Type B pancreatic cell (in vitro differentiated cells): ENCODE measurements at regions not wholly inside any gene's neighbourhood (a gene's known extent, or its start where the extent isn't known, plus 50 kb on each side); places are given as distances from the start of the nearest gene placed in this dataset.

Source experiments
- DNase-seq: peaks from one replicate; pipeline ENCODE4 v3.0.0; 2021; ENCODE audit warnings: mixed read lengths; ENCODE audit not compliant: unreplicated experiment; ENCODE audit errors: extremely low spot score
- H3K27ac Mint-ChIP-seq: 2 replicates; pipeline ENCODE4 v1.8.0; 2021; ENCODE audit warnings: mild to moderate bottlenecking, mixed read lengths
- H3K27me3 Mint-ChIP-seq: 2 replicates; pipeline ENCODE4 v1.8.0; 2021; ENCODE audit warnings: mixed read lengths
- H3K36me3 Mint-ChIP-seq: 2 replicates; pipeline ENCODE4 v1.8.0; 2021; ENCODE audit warnings: mixed read lengths
- H3K4me1 Mint-ChIP-seq: one replicate; pipeline ENCODE4 v1.8.0; 2021; ENCODE audit warnings: mixed read lengths; ENCODE audit not compliant: unreplicated experiment
- H3K4me3 Mint-ChIP-seq: 2 replicates; pipeline ENCODE4 v1.8.0; 2021; ENCODE audit warnings: mild to moderate bottlenecking, mixed read lengths
- H3K9me3 Mint-ChIP-seq: 2 replicates; pipeline ENCODE4 v1.8.0; 2021; ENCODE audit warnings: mixed read lengths
- TF ChIP-seq, protein P1 (sequence below): fragments of 200-600 bp; sonication (generic); conservative IDR thresholded peaks from 2 replicates; pipeline ENCODE4 v1.5.0; 2021; ENCODE audit warnings: antibody characterized with exemption, mild to moderate bottlenecking

DNA sequence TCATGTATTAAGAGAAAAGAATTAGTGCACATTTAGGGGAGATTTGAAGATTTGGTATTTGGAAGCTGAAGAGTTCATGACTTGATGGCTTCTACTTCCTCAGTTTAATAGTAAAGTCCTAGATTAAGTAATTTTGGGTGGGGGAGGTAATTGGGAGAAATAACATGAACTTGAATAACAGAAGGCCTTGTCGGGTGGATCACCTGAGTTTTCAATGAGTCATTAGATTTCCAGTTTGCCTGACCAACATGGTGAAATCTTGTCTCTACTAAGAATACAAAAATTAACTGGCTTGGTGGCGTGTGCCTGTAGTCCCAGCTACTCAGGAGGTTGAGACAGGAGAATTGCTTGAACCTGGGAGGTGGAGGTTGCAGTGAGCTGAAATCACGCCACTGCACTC is 181.0 kb downstream of the GJA1 start:
- H3K36me3 Mint-ChIP-seq, result no peaks in the 10 kb centered on the region
- no peaks in the 10 kb centered on the region for H3K4me1 Mint-ChIP-seq
- H3K27me3 Mint-ChIP-seq, result peaks cover 3% of the 10 kb centered on the region
- DNase-seq, result no peak
- no peak overlapping the region for H3K4me3 Mint-ChIP-seq
- H3K27ac Mint-ChIP-seq, result no peak overlapping the region
- H3K9me3 Mint-ChIP-seq, result no peaks in the 10 kb centered on the region
- TF ChIP-seq, protein P1, sequence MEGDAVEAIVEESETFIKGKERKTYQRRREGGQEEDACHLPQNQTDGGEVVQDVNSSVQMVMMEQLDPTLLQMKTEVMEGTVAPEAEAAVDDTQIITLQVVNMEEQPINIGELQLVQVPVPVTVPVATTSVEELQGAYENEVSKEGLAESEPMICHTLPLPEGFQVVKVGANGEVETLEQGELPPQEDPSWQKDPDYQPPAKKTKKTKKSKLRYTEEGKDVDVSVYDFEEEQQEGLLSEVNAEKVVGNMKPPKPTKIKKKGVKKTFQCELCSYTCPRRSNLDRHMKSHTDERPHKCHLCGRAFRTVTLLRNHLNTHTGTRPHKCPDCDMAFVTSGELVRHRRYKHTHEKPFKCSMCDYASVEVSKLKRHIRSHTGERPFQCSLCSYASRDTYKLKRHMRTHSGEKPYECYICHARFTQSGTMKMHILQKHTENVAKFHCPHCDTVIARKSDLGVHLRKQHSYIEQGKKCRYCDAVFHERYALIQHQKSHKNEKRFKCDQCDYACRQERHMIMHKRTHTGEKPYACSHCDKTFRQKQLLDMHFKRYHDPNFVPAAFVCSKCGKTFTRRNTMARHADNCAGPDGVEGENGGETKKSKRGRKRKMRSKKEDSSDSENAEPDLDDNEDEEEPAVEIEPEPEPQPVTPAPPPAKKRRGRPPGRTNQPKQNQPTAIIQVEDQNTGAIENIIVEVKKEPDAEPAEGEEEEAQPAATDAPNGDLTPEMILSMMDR, result no peak

DNA sequence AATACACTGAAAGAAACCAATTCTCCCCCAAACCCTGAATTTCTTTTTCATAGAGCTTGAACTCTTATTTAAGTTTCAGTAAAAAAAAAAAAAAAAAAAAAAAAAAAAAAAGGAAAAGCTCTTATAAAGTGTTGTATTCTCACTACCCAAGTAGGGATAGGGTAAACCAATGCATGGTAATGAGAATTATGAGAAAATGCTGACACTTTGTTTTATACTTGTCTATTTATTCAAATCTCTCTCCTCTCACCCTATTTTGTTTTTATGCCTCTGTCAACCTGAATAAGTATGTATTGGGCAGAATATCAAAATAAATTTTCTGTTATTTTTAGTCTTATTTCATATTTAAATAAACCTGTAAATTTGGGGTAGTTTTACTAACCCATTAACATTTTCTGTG is 181.9 kb downstream of the GJA1 start:
- Mint-ChIP-seq H3K36me3 (no peaks in the 10 kb centered on the region), H3K4me3 (no peak overlapping the region), H3K9me3 (no peaks in the 10 kb centered on the region), H3K27ac (no peak overlapping the region), H3K27me3 (peaks cover 3% of the 10 kb centered on the region), H3K4me1 (no peaks in the 10 kb centered on the region)
- DNase-seq, result no peak
- TF ChIP-seq, protein P1, result no peak

- H3K36me3 Mint-ChIP-seq, result no peaks in the 10 kb centered on the region
- H3K27ac Mint-ChIP-seq, result no peak overlapping the region
These were observed 183.6 kb downstream of the GJA1 start for GRCh38 chr6:121619013-121619412.

DNA sequence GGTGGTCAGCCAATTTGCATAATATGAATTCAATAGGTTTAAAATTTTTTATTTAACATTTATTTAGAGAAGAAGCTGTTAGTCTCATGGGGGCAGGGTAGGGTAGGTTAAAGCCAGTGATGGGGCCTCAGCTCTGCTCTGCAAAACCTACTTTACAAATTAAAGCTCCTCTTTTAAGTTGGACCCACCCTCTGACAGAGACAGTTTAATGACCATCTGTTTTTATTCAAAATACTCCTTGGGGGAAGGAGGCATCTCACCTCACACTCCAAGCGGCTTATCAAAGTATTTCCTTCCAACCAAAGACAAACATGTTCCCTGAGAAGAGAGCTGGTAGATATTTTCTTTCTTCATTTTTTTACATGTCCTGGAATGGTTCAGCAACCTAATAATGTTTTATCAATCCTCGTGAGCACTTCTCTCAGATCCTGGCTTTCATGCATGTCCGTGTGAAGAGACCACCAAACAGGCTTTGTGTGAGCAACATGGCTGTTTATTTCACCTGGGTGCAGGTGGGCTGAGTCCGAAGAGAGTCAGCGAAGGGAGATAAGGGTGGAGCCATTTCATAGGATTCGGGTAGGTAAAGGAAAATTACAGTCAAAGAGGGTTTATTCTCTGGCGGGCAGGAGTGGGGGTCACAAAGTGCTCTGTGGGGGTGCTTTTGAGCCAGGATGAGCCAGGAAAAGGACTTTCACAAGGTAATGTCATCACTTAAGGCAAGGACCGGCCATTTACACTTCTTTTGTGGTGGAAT is 184.7 kb downstream of the GJA1 start:
- Mint-ChIP-seq H3K4me1 (no peaks in the 10 kb centered on the region), H3K9me3 (peaks cover 6% of the 10 kb centered on the region), H3K4me3 (no peak overlapping the region), H3K27ac (no peak overlapping the region), H3K27me3 (no peaks in the 10 kb centered on the region), H3K36me3 (no peaks in the 10 kb centered on the region)
- TF ChIP-seq, protein P1, result no peak
- no peak for DNase-seq

More at GRCh38 chr6:121619013-121619412, 183.6 kb downstream of the GJA1 start:
- Mint-ChIP-seq H3K27me3 (peaks cover 3% of the 10 kb centered on the region), H3K4me3 (no peak overlapping the region), H3K9me3 (no peaks in the 10 kb centered on the region), H3K4me1 (no peaks in the 10 kb centered on the region)
- TF ChIP-seq, protein P1, result no peak
- DNase-seq, result no peak

DNA sequence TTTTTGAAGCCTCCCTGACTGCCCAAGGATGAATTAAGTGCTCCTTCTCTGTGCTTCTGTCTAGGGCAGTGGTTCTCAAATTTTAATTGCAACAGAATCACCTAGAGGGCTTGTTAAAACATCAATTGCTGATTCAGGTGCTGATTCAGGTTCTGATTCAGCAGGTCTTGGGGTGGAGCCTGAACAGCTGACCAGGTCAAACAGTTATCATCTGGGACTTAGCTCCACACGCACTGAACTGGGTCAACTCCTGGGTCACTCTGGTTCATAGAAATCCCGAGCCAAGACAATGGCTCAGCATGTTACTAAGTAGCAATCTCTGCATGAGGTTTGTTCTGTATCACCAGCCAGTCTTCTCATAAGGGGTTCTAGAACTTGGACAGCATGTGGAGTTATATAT is 192.3 kb downstream of the GJA1 start:
- Mint-ChIP-seq H3K36me3 (no peaks in the 10 kb centered on the region), H3K4me3 (no peak overlapping the region), H3K27ac (no peak overlapping the region), H3K9me3 (peaks cover 26% of the 10 kb centered on the region), H3K27me3 (no peaks in the 10 kb centered on the region), H3K4me1 (no peaks in the 10 kb centered on the region)
- TF ChIP-seq, protein P1, result no peak
- DNase-seq, result no peak
